ENCODE measurements at regions not wholly inside any gene's neighbourhood (a gene's known extent, or its start where the extent isn't known, plus 50 kb on each side); places are given as distances from the start of the nearest gene placed in this dataset.

GRCh38 chr12:124517260-124518050, 50.0 kb downstream of the NCOR2 start:
- no peak for DNase-seq

GRCh38 chr12:124516850-124517249, 50.6 kb downstream of the NCOR2 start:
- no peak for DNase-seq

GRCh38 chr12:124515981-124516380, 51.4 kb downstream of the NCOR2 start:
- no peak for DNase-seq

- DNase-seq: no peak
Measured at GRCh38 chr12:124514996-124515932, 52.1 kb downstream of the NCOR2 start.

GRCh38 chr12:124514145-124514995, 53.0 kb downstream of the NCOR2 start:
- DNase-seq: no peak

GRCh38 chr12:124513297-124513867, 54.0 kb downstream of the NCOR2 start:
- no peak for DNase-seq

GRCh38 chr12:124512667-124513296, 54.6 kb downstream of the NCOR2 start:
- DNase-seq: no peak

- no peak for DNase-seq
Measured at GRCh38 chr12:124511259-124511985, 56.0 kb downstream of the NCOR2 start.

GRCh38 chr12:124510301-124510970, 57.0 kb downstream of the NCOR2 start:
- no peak for DNase-seq

GRCh38 chr12:124509676-124510300, 57.6 kb downstream of the NCOR2 start:
- no peak for DNase-seq

GRCh38 chr12:124509300-124509675, 58.1 kb downstream of the NCOR2 start:
- no peak for DNase-seq

- no peak for DNase-seq
Measured at GRCh38 chr12:124508381-124509079, 58.9 kb downstream of the NCOR2 start.

GRCh38 chr12:124507188-124508109, 60.0 kb downstream of the NCOR2 start:
- DNase-seq: no peak

GRCh38 chr12:124506832-124507153, 60.6 kb downstream of the NCOR2 start:
- no peak for DNase-seq

GRCh38 chr12:124506145-124506831, 61.1 kb downstream of the NCOR2 start:
- DNase-seq: no peak

GRCh38 chr12:124505001-124505818, 62.2 kb downstream of the NCOR2 start:
- DNase-seq: no peak

Data from stimulated activated CD4-positive, alpha-beta T cell treated with anti-CD3 and anti-CD28 coated beads, Interleukin-4, amount 100 ng/mL, for 1 hour (primary cell).